Lower lobe of right lung (tissue), 2 donors: ENCODE measurements at regions not wholly inside any gene's neighbourhood (a gene's known extent, or its start where the extent isn't known, plus 50 kb on each side); places are given as distances from the start of the nearest gene placed in this dataset.

ENCODE experiments used
- ATAC-seq, 2 donors: fragments of 200-7000 bp; cut with Tn5 transposase; one replicate each; pipeline ENCODE4 v1.9.1; 2020 to 2022; ENCODE audit warnings: mild to moderate bottlenecking in 2 of 2, moderate library complexity in 2 of 2
- DNase-seq: peaks from one replicate; pipeline ENCODE4 v3.0.0-alpha.2; 2020
- H3K27ac ChIP-seq: fragments of 200-600 bp; one replicate; pipeline ENCODE4 v1.8.0; 2022
- H3K27me3 ChIP-seq: fragments of 200-600 bp; one replicate; pipeline ENCODE4 v1.8.0; 2022; ENCODE audit warnings: low read depth
- H3K36me3 ChIP-seq: fragments of 200-600 bp; one replicate; pipeline ENCODE4 v1.8.0; 2022; ENCODE audit warnings: mild to moderate bottlenecking
- H3K4me1 ChIP-seq: fragments of 200-600 bp; one replicate; pipeline ENCODE4 v1.8.0; 2022
- H3K4me3 ChIP-seq: fragments of 200-600 bp; one replicate; pipeline ENCODE4 v1.8.0; 2022; ENCODE audit warnings: mild to moderate bottlenecking
- H3K9me3 ChIP-seq: fragments of 200-600 bp; one replicate; pipeline ENCODE4 v1.8.0; 2022
- CTCF ChIP-seq: fragments of 200-600 bp; IDR thresholded peaks from one replicate; pipeline ENCODE4 v1.8.0; 2022; ENCODE audit warnings: antibody characterized with exemption, mild to moderate bottlenecking
- intact Hi-C: fragments of 100-400 bp; cut with DNase I; formaldehyde crosslinking; loops from one replicate; pipeline ENCODE4 v1.11.0; 2022
- donor health status: DM: no; HTN: yes; CAD: no; lungs with severe emphysema.

DNA sequence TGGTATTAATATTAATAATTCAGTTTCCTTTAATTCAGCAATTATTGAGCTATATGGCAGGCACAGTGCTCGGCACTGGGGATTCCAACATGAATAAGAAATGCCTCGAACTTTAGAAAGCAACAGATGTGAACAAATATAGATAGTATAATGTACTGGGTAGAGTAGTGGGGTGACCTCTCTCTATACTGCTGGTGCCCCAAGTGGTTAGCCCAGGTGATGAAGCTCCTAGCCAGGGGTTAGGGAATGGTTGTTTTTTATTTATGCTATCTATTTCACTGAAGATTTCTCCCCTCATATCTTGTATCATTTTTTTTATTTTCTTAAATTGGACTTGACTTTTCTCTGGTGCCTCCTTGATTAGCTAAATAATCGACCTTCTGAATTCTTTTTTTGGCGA, 62.1 kb downstream of the BHLHE40 start:
- ATAC-seq, result no peak
- H3K36me3 ChIP-seq, result no peaks in the 10 kb centered on the region
- no peaks in the 10 kb centered on the region for H3K27me3 ChIP-seq
- H3K9me3 ChIP-seq, result no peaks in the 10 kb centered on the region
- H3K4me1 ChIP-seq, result no peaks in the 10 kb centered on the region
- TF ChIP-seq CTCF, result no peak
- intact Hi-C loops, result no loop called here
- H3K27ac ChIP-seq, result no peak overlapping the region
- no peak for DNase-seq
- H3K4me3 ChIP-seq, result no peak overlapping the region

GRCh38 chr3:5045961-5046360, 66.7 kb downstream of the BHLHE40 start:
- intact Hi-C loops, result no loop called here
- no peaks in the 10 kb centered on the region for H3K27me3 ChIP-seq
- ATAC-seq, result peak in 1 of 2 donors; percentile 45
- H3K4me3 ChIP-seq, result no peak overlapping the region
- TF ChIP-seq CTCF, result no peak
- no peak overlapping the region for H3K27ac ChIP-seq
- no peaks in the 10 kb centered on the region for H3K9me3 ChIP-seq
- no peak for DNase-seq
- H3K36me3 ChIP-seq, result no peaks in the 10 kb centered on the region
- peaks cover 12% of the 10 kb centered on the region for H3K4me1 ChIP-seq

GRCh38 chr3:5047764-5048419, 68.7 kb downstream of the BHLHE40 start:
- no peak for DNase-seq
- no peak overlapping the region for H3K4me3 ChIP-seq
- intact Hi-C loops, result no loop called here
- TF ChIP-seq CTCF, result no peak
- H3K4me1 ChIP-seq, result peaks cover 12% of the 10 kb centered on the region
- no peaks in the 10 kb centered on the region for H3K9me3 ChIP-seq
- no peaks in the 10 kb centered on the region for H3K27me3 ChIP-seq
- no peak overlapping the region for H3K27ac ChIP-seq
- H3K36me3 ChIP-seq, result no peaks in the 10 kb centered on the region
- ATAC-seq, result no peak

GRCh38 chr3:5051772-5052171, 70.3 kb upstream of the ARL8B start:
- intact Hi-C loops, result loop anchor here (10.0 kb wide), 1 partner anchor 337 kb away; no protein-coding TSS in a partner anchor
- no peak overlapping the region for H3K4me3 ChIP-seq
- no peaks in the 10 kb centered on the region for H3K9me3 ChIP-seq
- ATAC-seq (peak in 1 of 2 donors; percentile 21), DNase-seq (no peak)
- no peak overlapping the region for H3K27ac ChIP-seq
- TF ChIP-seq CTCF, result no peak
- H3K4me1 ChIP-seq, result peaks cover 24% of the 10 kb centered on the region
- H3K27me3 ChIP-seq, result no peaks in the 10 kb centered on the region
- no peaks in the 10 kb centered on the region for H3K36me3 ChIP-seq

DNA sequence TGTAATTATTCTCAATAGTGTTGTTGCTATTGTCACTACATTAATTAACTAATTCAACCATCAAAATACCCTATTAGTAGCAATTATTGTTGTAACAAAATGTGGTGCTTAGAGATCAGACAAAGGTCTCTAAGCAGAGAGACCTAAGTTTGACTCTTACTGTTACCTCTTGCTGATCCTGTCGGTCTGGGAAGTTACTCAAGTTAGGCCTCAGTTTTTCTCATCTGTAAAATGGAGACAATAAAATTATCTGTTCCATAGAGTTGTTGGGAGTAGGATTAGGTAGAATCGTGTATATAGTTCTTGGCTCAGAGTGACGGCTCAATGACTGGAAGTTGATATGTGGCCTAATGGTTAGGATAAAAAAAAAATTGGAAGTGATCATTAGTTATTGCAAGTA, 69.8 kb upstream of the ARL8B start:
- no peak overlapping the region for H3K27ac ChIP-seq
- peaks cover 27% of the 10 kb centered on the region for H3K4me1 ChIP-seq
- ATAC-seq (no peak), DNase-seq (no peak)
- no peaks in the 10 kb centered on the region for H3K27me3 ChIP-seq
- H3K9me3 ChIP-seq, result no peaks in the 10 kb centered on the region
- intact Hi-C loops, result loop anchor here (10.0 kb wide), 1 partner anchor 337 kb away; no protein-coding TSS in a partner anchor
- no peak overlapping the region for H3K4me3 ChIP-seq
- no peak for TF ChIP-seq CTCF
- no peaks in the 10 kb centered on the region for H3K36me3 ChIP-seq
